Hepatocyte (in vitro differentiated cells): ENCODE measurements at regions not wholly inside any gene's neighbourhood (a gene's known extent, or its start where the extent isn't known, plus 50 kb on each side); places are given as distances from the start of the nearest gene placed in this dataset.

ENCODE experiments used
- CTCF ChIP-seq: fragments of 200-600 bp; sonication (generic); IDR thresholded peaks from 2 replicates; pipeline ENCODE4 v1.5.1; 2016; ENCODE audit warnings: antibody characterized with exemption, mild to moderate bottlenecking; ENCODE audit not compliant: poor library complexity
- EZH2 ChIP-seq: fragments of 200-600 bp; sonication (generic); IDR thresholded peaks from 2 replicates; pipeline ENCODE4 v1.6.1; 2016; ENCODE audit warnings: antibody characterized with exemption, mild to moderate bottlenecking, borderline replicate concordance

- TF ChIP-seq CTCF (no peak), EZH2 (no peak)
Observed at GRCh38 chrX:42869659-42870476, 91.9 kb upstream of the PPP1R2C start.
